PC-3 (cell line): ENCODE measurements at regions not wholly inside any gene's neighbourhood (a gene's known extent, or its start where the extent isn't known, plus 50 kb on each side); places are given as distances from the start of the nearest gene placed in this dataset.

Experiments
- ATAC-seq: fragments of 200-7000 bp; cut with Tn5 transposase; 2 replicates; pipeline ENCODE4 v1.9.1; 2020; ENCODE audit warnings: mild to moderate bottlenecking, moderate library complexity
- BruUV-seq: library from RNA; stranded (reverse); fragments of 400-500 nt; replicated peaks from 2 replicates; lab custom pipeline; 2021; lab: Mats Ljungman, UMichigan
- CTCF ChIA-PET: fragments of 300-600 bp; sonication (Branson Sonifier 250); formaldehyde crosslinking; loops from one replicate; lab custom pipeline; 2022; ENCODE audit warnings: antibody characterized with exemption; lab: Charles Lee
- POLR2A ChIA-PET: fragments of 300-600 bp; sonication (Branson Sonifier 250); formaldehyde crosslinking; loops from one replicate; lab custom pipeline; 2022; ENCODE audit warnings: antibody characterized with exemption; ENCODE audit not compliant: unreplicated experiment; lab: Charles Lee
- DNase-seq: peaks from one replicate; pipeline ENCODE4 v3.0.0-alpha.2; 2015
- H2AFZ ChIP-seq: fragments of 300-600 bp; sonication (generic); 2 replicates; pipeline ENCODE4 v1.6.0; 2016; ENCODE audit warnings: antibody characterized with exemption, low read length
- H3F3A ChIP-seq: fragments of 300-600 bp; sonication (generic); one replicate; pipeline ENCODE4 v1.6.0; 2017; ENCODE audit warnings: antibody characterized with exemption, low read length, control low read depth, mild to moderate bottlenecking; ENCODE audit not compliant: unreplicated experiment
- H3K27ac ChIP-seq: fragments of 300-600 bp; sonication (generic); 2 replicates; pipeline ENCODE4 v1.5.1; 2016; ENCODE audit warnings: mild to moderate bottlenecking, low read length
- H3K27me3 ChIP-seq: fragments of 300-600 bp; sonication (generic); 2 replicates; pipeline ENCODE4 v1.6.1; 2016; ENCODE audit warnings: low read length, mixed read lengths
- H3K36me3 ChIP-seq: fragments of 300-600 bp; sonication (generic); 2 replicates; pipeline ENCODE4 v1.6.1; 2016; ENCODE audit warnings: low read depth, mixed run types, low read length, mixed read lengths
- H3K4me1 ChIP-seq: fragments of 300-600 bp; sonication (generic); 2 replicates; pipeline ENCODE4 v1.5.1; 2016; ENCODE audit warnings: low read length; ENCODE audit not compliant: insufficient read depth
- H3K4me2 ChIP-seq: fragments of 300-600 bp; sonication (generic); 2 replicates; pipeline ENCODE4 v1.6.0; 2016; ENCODE audit warnings: low read length
- H3K4me3 ChIP-seq: fragments of 300-600 bp; sonication (generic); 2 replicates; pipeline ENCODE4 v1.5.1; 2016; ENCODE audit warnings: mild to moderate bottlenecking, low read length, mixed read lengths
- H3K79me2 ChIP-seq: fragments of 300-600 bp; sonication (generic); 2 replicates; pipeline ENCODE4 v1.6.1; 2017; ENCODE audit warnings: low read length, mixed read lengths
- H3K9ac ChIP-seq: fragments of 300-600 bp; sonication (generic); 2 replicates; pipeline ENCODE4 v1.6.0; 2016; ENCODE audit warnings: mild to moderate bottlenecking, low read length
- H3K9me2 ChIP-seq: fragments of 300-600 bp; sonication (generic); replicated peaks from 2 replicates; pipeline ENCODE4 v1.6.1; 2016; ENCODE audit warnings: mixed run types, low read length, mixed read lengths
- H3K9me3 ChIP-seq: fragments of 300-600 bp; sonication (generic); 2 replicates; pipeline ENCODE4 v1.6.1; 2016; ENCODE audit warnings: low read length, mixed read lengths
- H4K20me1 ChIP-seq: fragments of 300-600 bp; sonication (generic); 2 replicates; pipeline ENCODE4 v1.6.1; 2016; ENCODE audit warnings: low read length, mixed read lengths
- EZH2 ChIP-seq: fragments of 300-600 bp; sonication (generic); IDR thresholded peaks from one replicate; pipeline ENCODE4 v1.6.1; 2017; ENCODE audit warnings: antibody characterized with exemption, mild to moderate bottlenecking, low read length; ENCODE audit not compliant: unreplicated experiment
- EZH2phosphoT487 ChIP-seq: fragments of 300-600 bp; sonication (generic); IDR thresholded peaks from 2 replicates; pipeline ENCODE4 v1.6.1; 2018; ENCODE audit warnings: mild to moderate bottlenecking, antibody characterized with exemption, low read length, borderline replicate concordance
- intact Hi-C: fragments of 100-400 bp; cut with micrococcal nuclease; formaldehyde crosslinking; loops from 2 replicates; pipeline ENCODE4 v1.9.0; 2023
- TF ChIP-seq, protein P1 (sequence below): fragments of 300-600 bp; sonication (generic); conservative IDR thresholded peaks from 2 replicates; pipeline ENCODE4 v1.5.1; 2017; ENCODE audit warnings: antibody characterized with exemption, low read depth, mild to moderate bottlenecking, low read length

GRCh38 chr7:124269774-124270173 is 236.9 kb upstream of the TMEM229A start:
- intact Hi-C loops = no loop called here
- no peak overlapping the region for H3K4me2 ChIP-seq
- H3K9ac ChIP-seq = no peak overlapping the region
- H3K9me2 ChIP-seq = no peaks in the 10 kb centered on the region
- no peaks in the 10 kb centered on the region for H3K27me3 ChIP-seq
- H3K36me3 ChIP-seq = no peaks in the 10 kb centered on the region
- no peak overlapping the region for H2AFZ ChIP-seq
- no peaks in the 10 kb centered on the region for H4K20me1 ChIP-seq
- no peaks in the 10 kb centered on the region for H3K79me2 ChIP-seq
- H3K4me1 ChIP-seq = no peaks in the 10 kb centered on the region
- ATAC-seq (no peak), DNase-seq (no peak)
- no TSS peak for BruUV-seq
- CTCF ChIA-PET = no interaction called here
- TF ChIP-seq, protein P1, sequence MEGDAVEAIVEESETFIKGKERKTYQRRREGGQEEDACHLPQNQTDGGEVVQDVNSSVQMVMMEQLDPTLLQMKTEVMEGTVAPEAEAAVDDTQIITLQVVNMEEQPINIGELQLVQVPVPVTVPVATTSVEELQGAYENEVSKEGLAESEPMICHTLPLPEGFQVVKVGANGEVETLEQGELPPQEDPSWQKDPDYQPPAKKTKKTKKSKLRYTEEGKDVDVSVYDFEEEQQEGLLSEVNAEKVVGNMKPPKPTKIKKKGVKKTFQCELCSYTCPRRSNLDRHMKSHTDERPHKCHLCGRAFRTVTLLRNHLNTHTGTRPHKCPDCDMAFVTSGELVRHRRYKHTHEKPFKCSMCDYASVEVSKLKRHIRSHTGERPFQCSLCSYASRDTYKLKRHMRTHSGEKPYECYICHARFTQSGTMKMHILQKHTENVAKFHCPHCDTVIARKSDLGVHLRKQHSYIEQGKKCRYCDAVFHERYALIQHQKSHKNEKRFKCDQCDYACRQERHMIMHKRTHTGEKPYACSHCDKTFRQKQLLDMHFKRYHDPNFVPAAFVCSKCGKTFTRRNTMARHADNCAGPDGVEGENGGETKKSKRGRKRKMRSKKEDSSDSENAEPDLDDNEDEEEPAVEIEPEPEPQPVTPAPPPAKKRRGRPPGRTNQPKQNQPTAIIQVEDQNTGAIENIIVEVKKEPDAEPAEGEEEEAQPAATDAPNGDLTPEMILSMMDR = no peak
- TF ChIP-seq EZH2 (no peak), EZH2phosphoT487 (no peak)
- POLR2A ChIA-PET = no interaction called here
- H3K4me3 ChIP-seq = no peak overlapping the region
- H3K27ac ChIP-seq = no peak overlapping the region
- no peaks in the 10 kb centered on the region for H3F3A ChIP-seq
- no peaks in the 10 kb centered on the region for H3K9me3 ChIP-seq

GRCh38 chr7:124267154-124267553 is 234.3 kb upstream of the TMEM229A start:
- ATAC-seq = no peak
- H3K9me2 ChIP-seq = no peaks in the 10 kb centered on the region
- no peak for DNase-seq
- no peaks in the 10 kb centered on the region for H3K4me1 ChIP-seq
- H3K9ac ChIP-seq = no peak overlapping the region
- no peak overlapping the region for H2AFZ ChIP-seq
- H3K79me2 ChIP-seq = no peaks in the 10 kb centered on the region
- ChIA-PET CTCF (no interaction called here), POLR2A (no interaction called here)
- no peaks in the 10 kb centered on the region for H3K27me3 ChIP-seq
- BruUV-seq = no TSS peak
- TF ChIP-seq EZH2 = no peak
- TF ChIP-seq, protein P1 = no peak
- TF ChIP-seq EZH2phosphoT487 = no peak
- intact Hi-C loops = no loop called here
- H3K4me2 ChIP-seq = no peak overlapping the region
- no peaks in the 10 kb centered on the region for H3K36me3 ChIP-seq
- H3K27ac ChIP-seq = no peak overlapping the region
- H3K4me3 ChIP-seq = no peak overlapping the region
- H3K9me3 ChIP-seq = no peaks in the 10 kb centered on the region
- no peaks in the 10 kb centered on the region for H4K20me1 ChIP-seq
- no peaks in the 10 kb centered on the region for H3F3A ChIP-seq

GRCh38 chr7:124263232-124263827 is 230.5 kb upstream of the TMEM229A start:
- H3K4me1 ChIP-seq = no peaks in the 10 kb centered on the region
- H2AFZ ChIP-seq = no peak overlapping the region
- H3K4me3 ChIP-seq = no peak overlapping the region
- ATAC-seq = peak; percentile 45; the same call in 1 of the 2 replicates
- TF ChIP-seq EZH2phosphoT487 = no peak
- TF ChIP-seq, protein P1 = no peak
- H3K27me3 ChIP-seq = no peaks in the 10 kb centered on the region
- ChIA-PET POLR2A (no interaction called here), CTCF (interaction anchor here (0.6 kb wide), 1 partner anchor 25 kb away, joined by 3 read pairs; no protein-coding TSS in a partner anchor)
- H3K9me3 ChIP-seq = no peaks in the 10 kb centered on the region
- intact Hi-C loops = no loop called here
- H3K9ac ChIP-seq = no peak overlapping the region
- H3K27ac ChIP-seq = no peak overlapping the region
- BruUV-seq = no TSS peak
- no peak for DNase-seq
- H3K4me2 ChIP-seq = no peak overlapping the region
- H3K79me2 ChIP-seq = no peaks in the 10 kb centered on the region
- no peaks in the 10 kb centered on the region for H4K20me1 ChIP-seq
- H3K36me3 ChIP-seq = no peaks in the 10 kb centered on the region
- H3F3A ChIP-seq = no peaks in the 10 kb centered on the region
- no peaks in the 10 kb centered on the region for H3K9me2 ChIP-seq
